HS-5 (cell line): ENCODE measurements at regions not wholly inside any gene's neighbourhood (a gene's known extent, or its start where the extent isn't known, plus 50 kb on each side); places are given as distances from the start of the nearest gene placed in this dataset.
A peak's percentile ranks its signal among the peaks of the same experiment; 100 is the strongest.
"Not testable (repeated sequence)": the region's sequence is repeated elsewhere in the genome, so short reads cannot be mapped to it uniquely, and the experiment has no call there.

Experiments used
- DNase-seq: peaks from one replicate; pipeline ENCODE4 v3.0.0-alpha.2; 2012; ENCODE audit warnings: low read depth

GRCh38 chr5:17127743-17128231 is 89.6 kb upstream of the BASP1 start:
- peak; percentile 87 for DNase-seq

- DNase-seq: no peak
These were observed 88.2 kb upstream of the BASP1 start for GRCh38 chr5:17129093-17129849.

- DNase-seq: not testable (repeated sequence)
These were observed 87.1 kb upstream of the BASP1 start for GRCh38 chr5:17130302-17130701.

- no peak for DNase-seq
These were observed 84.9 kb upstream of the BASP1 start for GRCh38 chr5:17132444-17133083.

GRCh38 chr5:17135050-17135449 is 82.4 kb upstream of the BASP1 start:
- DNase-seq: no peak

GRCh38 chr5:17143335-17143734 is 74.1 kb upstream of the BASP1 start:
- no peak for DNase-seq

- DNase-seq: no peak
These were observed 71.1 kb upstream of the BASP1 start for GRCh38 chr5:17146280-17146841.

- DNase-seq: no peak
These were observed 70.3 kb upstream of the BASP1 start for GRCh38 chr5:17147170-17147569.

- no peak for DNase-seq
These were observed 69.8 kb upstream of the BASP1 start for GRCh38 chr5:17147617-17148016.

- DNase-seq: no peak
These were observed 69.0 kb upstream of the BASP1 start for GRCh38 chr5:17148481-17148880.

- no peak for DNase-seq
These were observed 67.6 kb upstream of the BASP1 start for GRCh38 chr5:17149786-17150185.

- DNase-seq: no peak
These were observed 66.9 kb upstream of the BASP1 start for GRCh38 chr5:17150531-17150930.

- DNase-seq: no peak
These were observed 65.7 kb upstream of the BASP1 start for GRCh38 chr5:17151686-17152085.

- peak; percentile 32 for DNase-seq
These were observed 63.0 kb upstream of the BASP1 start for GRCh38 chr5:17154211-17154996.

GRCh38 chr5:17156463-17156862 is 61.0 kb upstream of the BASP1 start:
- DNase-seq: no peak

GRCh38 chr5:17157294-17157693 is 60.1 kb upstream of the BASP1 start:
- no peak for DNase-seq

- peak; percentile 81 for DNase-seq
These were observed 59.4 kb upstream of the BASP1 start for GRCh38 chr5:17157916-17158529.

- no peak for DNase-seq
These were observed 56.7 kb upstream of the BASP1 start for GRCh38 chr5:17160756-17161040.

- DNase-seq: no peak
These were observed 55.8 kb upstream of the BASP1 start for GRCh38 chr5:17161662-17162061.

- DNase-seq: no peak
These were observed 54.2 kb upstream of the BASP1 start for GRCh38 chr5:17163221-17163620.

- DNase-seq: no peak
These were observed 50.1 kb upstream of the BASP1 start for GRCh38 chr5:17167171-17167891.
